Sigmoid colon (tissue), 4 donors: ENCODE measurements at regions not wholly inside any gene's neighbourhood (a gene's known extent, or its start where the extent isn't known, plus 50 kb on each side); places are given as distances from the start of the nearest gene placed in this dataset.

Experiments used
- CTCF ChIP-seq, 4 experiments: fragments of 450-650 bp in 3 of 4; fragments of 200-600 bp in 1 of 4; IDR thresholded peaks; one replicate each; pipeline ENCODE4 v1.5.1; 2016 to 2019; ENCODE audit warnings: antibody characterized with exemption in 4 of 4, mild to moderate bottlenecking in 3 of 4, moderate library complexity in 2 of 4
- EP300 ChIP-seq, 4 donors: sonication (generic); formaldehyde crosslinking; IDR thresholded peaks; one replicate each; pipeline ENCODE4 v1.6.1; 2017; ENCODE audit warnings: antibody characterized with exemption in 4 of 4

GRCh38 chr12:13749389-13749788 lies 232.0 kb downstream of the GRIN2B start:
- TF ChIP-seq CTCF (IDR thresholded peaks at IDR 0.05) (no peak), EP300 (IDR thresholded peaks at IDR 0.05) (no peak)
